ENCODE measurements at regions not wholly inside any gene's neighbourhood (a gene's known extent, or its start where the extent isn't known, plus 50 kb on each side); places are given as distances from the start of the nearest gene placed in this dataset.

DNA sequence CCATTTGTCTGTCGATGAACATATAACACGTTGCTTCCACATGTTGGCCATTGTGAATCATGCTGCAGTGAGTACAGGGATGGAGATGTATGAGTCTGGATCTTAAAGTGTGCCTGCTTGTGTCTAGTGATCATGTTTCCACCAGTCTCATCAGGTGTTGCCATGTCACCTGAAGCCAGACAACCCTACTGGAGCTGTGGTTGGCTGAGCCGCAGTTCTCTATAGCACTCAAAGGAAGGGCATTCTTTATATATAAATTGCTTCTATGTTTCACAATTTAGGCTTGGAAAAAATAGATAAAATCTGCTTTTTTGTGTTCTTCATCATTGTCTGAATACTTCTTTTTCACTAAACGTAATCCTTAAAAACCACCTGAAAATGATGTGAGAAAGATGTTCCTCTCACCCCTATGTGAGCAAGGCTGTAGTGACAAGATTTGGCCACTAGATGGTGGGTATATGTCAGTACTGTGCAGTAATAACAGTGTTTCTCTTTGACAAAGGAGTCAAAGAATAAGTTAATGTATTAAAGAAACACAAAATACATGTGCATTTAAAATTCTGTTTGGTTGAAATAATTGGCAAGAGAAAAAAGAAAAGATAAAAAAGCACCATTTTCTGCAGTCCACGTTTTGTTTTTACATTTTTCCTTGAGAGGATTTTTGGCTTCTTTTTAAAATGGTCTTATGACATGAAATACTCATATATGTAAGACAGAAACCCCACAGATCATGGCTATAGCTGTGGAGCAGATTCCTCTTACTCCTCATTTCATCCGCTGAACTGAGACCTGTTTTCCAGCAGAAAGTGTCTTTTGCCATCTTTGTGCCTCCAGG, 394.5 kb upstream of the DPPA4 start:
- H3K27me3 ChIP-seq: no peaks in the 10 kb centered on the region
- no peak overlapping the region; a peak in 1 of 22 replicates for H3K4me2 ChIP-seq
- no peak overlapping the region for H3K4me3 ChIP-seq
- no peak overlapping the region for H3K9ac ChIP-seq
- peaks cover 8 to 11% (median 9%) of the 10 kb centered on the region in 11 experiments for H3K9me3 ChIP-seq (replicated peaks in 1 of 11)
- no peaks in the 10 kb centered on the region for H4K20me1 ChIP-seq
- H3K36me3 ChIP-seq: no peaks in the 10 kb centered on the region; a peak in 1 of 22 replicates
- TF ChIP-seq Cebpa-rat (IDR thresholded peaks at IDR 0.05): no peak
- H3K27ac ChIP-seq: no peak overlapping the region
- H3K4me1 ChIP-seq: peaks cover 0 to 12% (median 0%) of the 10 kb centered on the region in 10 experiments; a peak in 2 of 20 replicates

DNA sequence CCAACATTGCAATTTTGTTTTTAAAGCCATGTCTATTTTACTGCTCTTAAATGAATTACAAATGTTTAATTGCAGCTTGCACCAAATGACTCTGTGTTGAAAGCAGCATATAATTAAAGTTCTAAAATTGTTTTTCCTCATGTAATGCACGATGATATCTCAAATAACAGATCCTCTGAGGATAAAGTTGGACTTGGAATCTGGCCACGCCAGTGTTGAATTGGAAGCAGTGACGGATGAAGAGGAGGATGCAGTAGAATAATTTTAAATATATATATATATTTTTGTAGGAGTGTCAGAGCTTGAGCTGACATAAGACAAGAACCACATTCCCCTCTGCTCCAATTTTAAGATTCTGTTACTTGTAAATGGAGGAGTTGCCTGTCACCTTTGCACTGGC, 406.6 kb upstream of the DPPA4 start:
- no peak for TF ChIP-seq Cebpa-rat (IDR thresholded peaks at IDR 0.05)
- Histone ChIP-seq H3K4me1 (no peaks in the 10 kb centered on the region), H3K36me3 (no peaks in the 10 kb centered on the region), H3K27ac (no peak overlapping the region), H3K27me3 (no peaks in the 10 kb centered on the region), H4K20me1 (no peaks in the 10 kb centered on the region), H3K4me2 (no peak overlapping the region), H3K9me3 (replicated peaks in 1 of 11) (no peaks in the 10 kb centered on the region), H3K9ac (no peak overlapping the region), H3K4me3 (no peak overlapping the region)

DNA sequence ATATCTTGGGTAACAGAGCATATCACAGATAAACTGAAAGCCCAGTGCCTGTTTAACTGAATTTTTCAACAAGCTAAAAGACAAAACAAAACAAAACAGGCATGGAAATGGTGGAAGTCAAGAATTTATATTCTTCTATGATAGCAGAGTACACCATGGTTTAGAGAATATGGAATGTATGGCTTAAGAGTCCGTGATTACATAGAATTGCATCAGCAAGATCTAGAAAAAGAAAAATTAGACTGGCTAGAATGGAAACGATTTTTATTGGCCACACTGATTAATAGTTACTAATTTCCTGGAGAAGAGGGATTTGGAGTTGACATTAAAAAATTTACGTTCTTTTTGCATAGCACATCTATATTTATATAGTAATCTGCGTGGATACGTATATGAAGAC, 435.2 kb upstream of the DPPA4 start:
- no peak for TF ChIP-seq Cebpa-rat (IDR thresholded peaks at IDR 0.05)
- H3K4me2 ChIP-seq: no peak overlapping the region
- H3K27me3 ChIP-seq: no peaks in the 10 kb centered on the region
- no peak overlapping the region for H3K9ac ChIP-seq
- no peak overlapping the region for H3K4me3 ChIP-seq
- H3K9me3 ChIP-seq (replicated peaks in 1 of 11): peaks cover 0 to 6% (median 0%) of the 10 kb centered on the region in 11 experiments; a peak in 2 of 22 replicates
- no peaks in the 10 kb centered on the region for H3K4me1 ChIP-seq
- H3K27ac ChIP-seq: no peak overlapping the region
- no peaks in the 10 kb centered on the region for H4K20me1 ChIP-seq
- no peaks in the 10 kb centered on the region for H3K36me3 ChIP-seq

GRCh38 chr3:109774108-109774507, 436.8 kb upstream of the DPPA4 start:
- no peak for TF ChIP-seq Cebpa-rat (IDR thresholded peaks at IDR 0.05)
- Histone ChIP-seq H3K27me3 (no peaks in the 10 kb centered on the region), H3K4me3 (no peak overlapping the region), H4K20me1 (no peaks in the 10 kb centered on the region), H3K4me1 (no peaks in the 10 kb centered on the region), H3K9ac (no peak overlapping the region), H3K9me3 (replicated peaks in 1 of 11) (peaks cover 3 to 19% (median 9%) of the 10 kb centered on the region in 11 experiments; a peak in 18 of 22 replicates), H3K4me2 (no peak overlapping the region), H3K27ac (no peak overlapping the region), H3K36me3 (no peaks in the 10 kb centered on the region; a peak in 1 of 22 replicates)

GRCh38 chr3:109784285-109784684, 446.9 kb upstream of the DPPA4 start:
- Histone ChIP-seq H3K27me3 (no peaks in the 10 kb centered on the region), H3K4me2 (peak overlapping the region in 5 of 11 experiments; percentile 14 to 76 (median 47); a peak in 8 of 22 replicates), H4K20me1 (no peaks in the 10 kb centered on the region), H3K4me1 (peaks cover 0 to 38% (median 0%) of the 10 kb centered on the region in 10 experiments; a peak in 6 of 20 replicates), H3K4me3 (no peak overlapping the region), H3K9ac (no peak overlapping the region), H3K9me3 (replicated peaks in 1 of 11) (peaks cover 5 to 31% (median 7%) of the 10 kb centered on the region in 11 experiments; a peak in 20 of 22 replicates), H3K36me3 (no peaks in the 10 kb centered on the region; a peak in 1 of 22 replicates), H3K27ac (peak overlapping the region in 2 of 11 experiments; percentile 39 to 40; a peak in 4 of 22 replicates)
- TF ChIP-seq Cebpa-rat (IDR thresholded peaks at IDR 0.05): no peak

- H3K9ac ChIP-seq: no peak overlapping the region
- H3K4me3 ChIP-seq: no peak overlapping the region
- no peaks in the 10 kb centered on the region for H3K36me3 ChIP-seq
- H4K20me1 ChIP-seq: no peaks in the 10 kb centered on the region
- peak overlapping the region in 4 of 11 experiments; percentile 35 to 76 (median 48); a peak in 5 of 22 replicates for H3K4me2 ChIP-seq
- peaks cover 0 to 23% (median 0%) of the 10 kb centered on the region in 11 experiments; a peak in 7 of 22 replicates for H3K9me3 ChIP-seq (replicated peaks in 1 of 11)
- peak overlapping the region in 2 of 11 experiments; percentile 39 to 40; a peak in 3 of 22 replicates for H3K27ac ChIP-seq
- TF ChIP-seq Cebpa-rat (IDR thresholded peaks at IDR 0.05): no peak
- H3K27me3 ChIP-seq: no peaks in the 10 kb centered on the region
- H3K4me1 ChIP-seq: peaks cover 0 to 38% (median 0%) of the 10 kb centered on the region in 10 experiments; a peak in 6 of 20 replicates
These were observed 447.7 kb upstream of the DPPA4 start for GRCh38 chr3:109784852-109785631.

GRCh38 chr3:109803274-109803673, 465.9 kb upstream of the DPPA4 start:
- H4K20me1 ChIP-seq: no peaks in the 10 kb centered on the region
- H3K4me2 ChIP-seq: no peak overlapping the region
- no peak for TF ChIP-seq Cebpa-rat (IDR thresholded peaks at IDR 0.05)
- H3K27ac ChIP-seq: no peak overlapping the region
- 0 out of 22 replicates have a peak, but pooled peaks cover 0 to 3% (median 0%) of the 10 kb centered on the region in 11 experiments for H3K27me3 ChIP-seq
- no peak overlapping the region for H3K4me3 ChIP-seq
- H3K9ac ChIP-seq: no peak overlapping the region
- H3K4me1 ChIP-seq: peaks cover 12 to 35% (median 20%) of the 10 kb centered on the region in 10 experiments; a peak in 19 of 20 replicates
- no peaks in the 10 kb centered on the region for H3K36me3 ChIP-seq
- H3K9me3 ChIP-seq (replicated peaks in 1 of 11): peaks cover 0 to 17% (median 10%) of the 10 kb centered on the region in 11 experiments; a peak in 15 of 22 replicates

DNA sequence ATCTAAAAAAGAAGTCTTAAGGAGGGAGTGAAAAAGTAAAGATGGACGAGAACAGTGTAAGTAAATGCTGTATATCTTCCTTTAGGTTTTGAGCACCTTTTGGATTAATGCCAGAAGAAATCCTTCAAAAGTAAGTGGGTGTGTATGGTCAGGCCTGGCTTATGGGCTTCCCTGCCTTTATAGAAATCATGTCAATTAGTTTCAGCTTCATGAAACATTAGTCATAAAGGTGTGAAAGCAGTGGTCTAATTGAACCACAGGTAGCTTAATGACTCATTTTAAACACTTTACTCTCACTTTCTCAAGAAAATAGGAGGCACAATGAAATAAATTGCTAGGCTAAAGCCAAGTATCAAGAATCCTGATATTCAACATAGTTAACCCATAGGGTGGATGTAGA, 467.4 kb upstream of the DPPA4 start:
- H3K36me3 ChIP-seq: no peaks in the 10 kb centered on the region
- H4K20me1 ChIP-seq: no peaks in the 10 kb centered on the region
- H3K4me1 ChIP-seq: peaks cover 12 to 40% (median 20%) of the 10 kb centered on the region in 10 experiments; a peak in 19 of 20 replicates
- H3K4me3 ChIP-seq: no peak overlapping the region
- no peak for TF ChIP-seq Cebpa-rat (IDR thresholded peaks at IDR 0.05)
- no peak overlapping the region for H3K27ac ChIP-seq
- H3K9me3 ChIP-seq (replicated peaks in 1 of 11): peaks cover 0 to 17% (median 12%) of the 10 kb centered on the region in 11 experiments; a peak in 15 of 22 replicates
- H3K9ac ChIP-seq: no peak overlapping the region
- H3K27me3 ChIP-seq: 0 out of 22 replicates have a peak, but pooled peaks cover 0 to 3% (median 0%) of the 10 kb centered on the region in 11 experiments
- peak overlapping the region in 4 of 11 experiments; percentile 5 to 72 (median 40); a peak in 5 of 22 replicates for H3K4me2 ChIP-seq
